IMR-90 (cell line): ENCODE measurements at regions not wholly inside any gene's neighbourhood (a gene's known extent, or its start where the extent isn't known, plus 50 kb on each side); places are given as distances from the start of the nearest gene placed in this dataset.
"Not testable (repeated sequence)": the region's sequence is repeated elsewhere in the genome, so short reads cannot be mapped to it uniquely, and the experiment has no call there.

Source experiments
- BHLHE40 ChIP-seq: fragments of 150-350 bp; IDR thresholded peaks from 2 replicates; pipeline ENCODE4 v1.6.1; 2016; ENCODE audit warnings: mild to moderate bottlenecking, low read depth, low read length
- CEBPB ChIP-seq: IDR thresholded peaks from 2 replicates; pipeline ENCODE4 v1.6.1; 2012; ENCODE audit warnings: low read depth, low read length, improper control_type of control experiment
- CHD1 ChIP-seq: IDR thresholded peaks from 2 replicates; pipeline ENCODE4 v1.6.1; 2012; ENCODE audit warnings: low read depth, low read length, improper control_type of control experiment
- CTCF ChIP-seq: conservative IDR thresholded peaks from 2 replicates; pipeline ENCODE4 v1.5.1; 2012; ENCODE audit warnings: mild to moderate bottlenecking, low read depth, low read length, improper control_type of control experiment
- FOS ChIP-seq: fragments of 150-350 bp; IDR thresholded peaks from 2 replicates; pipeline ENCODE4 v1.6.1; 2016; ENCODE audit warnings: low read depth, low read length
- MAZ ChIP-seq: IDR thresholded peaks from 2 replicates; pipeline ENCODE4 v1.6.1; 2012; ENCODE audit warnings: low read depth, mild to moderate bottlenecking, low read length, improper control_type of control experiment, moderate library complexity, borderline replicate concordance
- MXI1 ChIP-seq: IDR thresholded peaks from 2 replicates; pipeline ENCODE4 v1.6.1; 2012; ENCODE audit warnings: low read depth, mild to moderate bottlenecking, low read length, moderate library complexity, borderline replicate concordance
- NFE2L2 ChIP-seq: fragments of 150-350 bp; IDR thresholded peaks from 2 replicates; pipeline ENCODE4 v1.6.1; 2016; ENCODE audit warnings: low read depth, mild to moderate bottlenecking, low read length
- POLR2A ChIP-seq: IDR thresholded peaks from 2 replicates; pipeline ENCODE4 v1.6.1; 2012; ENCODE audit warnings: mild to moderate bottlenecking, low read depth, low read length
- RAD21 ChIP-seq: IDR thresholded peaks from 2 replicates; pipeline ENCODE4 v1.6.1; 2012; ENCODE audit warnings: low read length, improper control_type of control experiment
- RCOR1 ChIP-seq: IDR thresholded peaks from 2 replicates; pipeline ENCODE4 v1.6.1; 2012; ENCODE audit warnings: mild to moderate bottlenecking, low read length, improper control_type of control experiment; ENCODE audit not compliant: insufficient replicate concordance
- RFX5 ChIP-seq: IDR thresholded peaks from 2 replicates; pipeline ENCODE4 v1.8.0; 2012; ENCODE audit warnings: low read depth, mild to moderate bottlenecking, low read length, moderate library complexity
- SMC3 ChIP-seq: fragments of 150-350 bp; IDR thresholded peaks from 2 replicates; pipeline ENCODE4 v1.6.1; 2016; ENCODE audit warnings: low read depth, mild to moderate bottlenecking, antibody characterized with exemption, low read length, moderate library complexity
- USF2 ChIP-seq: fragments of 150-350 bp; IDR thresholded peaks from 2 replicates; pipeline ENCODE4 v1.6.1; 2017; ENCODE audit warnings: mild to moderate bottlenecking, antibody characterized with exemption, low read length, low read depth

- not testable (repeated sequence) for TF ChIP-seq CTCF, NFE2L2, MAZ, FOS, BHLHE40, POLR2A, RAD21, SMC3, RFX5, RCOR1, CHD1, USF2, MXI1, CEBPB
These were observed 780.9 kb downstream of the PCDH11X start for GRCh38 chrX:92560083-92560482.
